ENCODE measurements at regions not wholly inside any gene's neighbourhood (a gene's known extent, or its start where the extent isn't known, plus 50 kb on each side); places are given as distances from the start of the nearest gene placed in this dataset.
"Not testable (repeated sequence)": the region's sequence is repeated elsewhere in the genome, so short reads cannot be mapped to it uniquely, and the experiment has no call there.

DNA sequence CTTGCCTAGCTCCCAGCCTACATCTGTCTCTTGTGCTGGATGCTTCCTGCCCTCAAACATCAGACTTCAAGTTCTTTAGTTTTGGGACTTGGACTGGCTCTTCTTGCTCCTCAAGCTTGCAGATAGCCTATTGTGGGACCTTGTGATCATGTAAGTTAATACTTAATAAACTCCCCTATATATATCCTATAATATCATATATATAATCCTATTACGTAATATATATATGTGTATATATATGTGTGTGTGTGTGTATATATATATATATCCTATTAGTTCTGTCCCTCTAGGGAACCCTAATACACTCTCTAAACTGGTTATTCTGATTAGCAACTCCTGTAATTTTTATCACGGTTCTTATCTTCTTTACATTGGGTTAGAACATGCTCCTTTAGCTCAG is 274.9 kb upstream of the USP25 start:
- TF ChIP-seq, protein P1, sequence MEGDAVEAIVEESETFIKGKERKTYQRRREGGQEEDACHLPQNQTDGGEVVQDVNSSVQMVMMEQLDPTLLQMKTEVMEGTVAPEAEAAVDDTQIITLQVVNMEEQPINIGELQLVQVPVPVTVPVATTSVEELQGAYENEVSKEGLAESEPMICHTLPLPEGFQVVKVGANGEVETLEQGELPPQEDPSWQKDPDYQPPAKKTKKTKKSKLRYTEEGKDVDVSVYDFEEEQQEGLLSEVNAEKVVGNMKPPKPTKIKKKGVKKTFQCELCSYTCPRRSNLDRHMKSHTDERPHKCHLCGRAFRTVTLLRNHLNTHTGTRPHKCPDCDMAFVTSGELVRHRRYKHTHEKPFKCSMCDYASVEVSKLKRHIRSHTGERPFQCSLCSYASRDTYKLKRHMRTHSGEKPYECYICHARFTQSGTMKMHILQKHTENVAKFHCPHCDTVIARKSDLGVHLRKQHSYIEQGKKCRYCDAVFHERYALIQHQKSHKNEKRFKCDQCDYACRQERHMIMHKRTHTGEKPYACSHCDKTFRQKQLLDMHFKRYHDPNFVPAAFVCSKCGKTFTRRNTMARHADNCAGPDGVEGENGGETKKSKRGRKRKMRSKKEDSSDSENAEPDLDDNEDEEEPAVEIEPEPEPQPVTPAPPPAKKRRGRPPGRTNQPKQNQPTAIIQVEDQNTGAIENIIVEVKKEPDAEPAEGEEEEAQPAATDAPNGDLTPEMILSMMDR (IDR thresholded peaks at IDR 0.05), result not testable (repeated sequence)
- TF ChIP-seq POLR2A, EP300 (IDR thresholded peaks at IDR 0.05): not testable (repeated sequence)

Measured in suprapubic skin (tissue), 3 donors.